B cell (primary cell): ENCODE measurements at regions not wholly inside any gene's neighbourhood (a gene's known extent, or its start where the extent isn't known, plus 50 kb on each side); places are given as distances from the start of the nearest gene placed in this dataset.

Experiments used
- ATAC-seq: fragments of 200-7000 bp; cut with Tn5 transposase; one replicate; pipeline ENCODE4 v1.10.0; 2021; ENCODE audit warnings: low read depth, mild to moderate bottlenecking, moderate number of reproducible peaks, moderate library complexity
- CTCF ChIA-PET: fragments of 350-600 bp; sonication (Branson Sonifier 250); formaldehyde crosslinking; loops from one replicate; lab custom pipeline; 2021; ENCODE audit warnings: antibody characterized with exemption, inconsistent platforms; lab: Charles Lee
- POLR2A ChIA-PET: fragments of 350-600 bp; sonication (Branson Sonifier 250); formaldehyde crosslinking; loops from one replicate; lab custom pipeline; 2021; ENCODE audit warnings: antibody characterized with exemption; lab: Charles Lee
- DNase-seq: peaks from one replicate; pipeline ENCODE4 v3.0.0; 2013
- H2AFZ ChIP-seq: 2 replicates; pipeline ENCODE4 v1.6.1; 2012; ENCODE audit warnings: mild to moderate bottlenecking, low read depth, low read length; ENCODE audit not compliant: insufficient read depth, poor library complexity, severe bottlenecking
- H3K27ac ChIP-seq, 2 donors: 1 replicate in 1 of 2; 2 replicates in 1 of 2; pipeline ENCODE4 v1.5.1; 2012 to 2013; ENCODE audit warnings: low read length in 2 of 2, mild to moderate bottlenecking in 2 of 2, moderate library complexity in 1 of 2
- H3K27me3 ChIP-seq, 4 experiments: fragments of 200-600 bp in 1 of 4; sonication (generic) in 1 of 4; replicated peaks in 1 of 4; 1 replicate in 2 of 4; 2 replicates in 2 of 4; pipeline versions ENCODE4 v1.6.1 to v1.7.0; 2013 to 2016; ENCODE audit warnings: low read length in 3 of 4, mild to moderate bottlenecking in 2 of 4, mixed read lengths in 1 of 4, moderate library complexity in 1 of 4; ENCODE audit not compliant: insufficient read depth in 4 of 4, control insufficient read depth in 3 of 4; ENCODE audit errors: control extremely low read depth in 1 of 4
- H3K36me3 ChIP-seq, 2 experiments: replicated peaks in 1 of 2; 1 replicate in 1 of 2; 2 replicates in 1 of 2; pipeline versions ENCODE4 v1.6.1 to v1.7.1; 2013; ENCODE audit warnings: low read length in 1 of 2; ENCODE audit not compliant: insufficient read depth in 2 of 2, control insufficient read depth in 1 of 2; ENCODE audit errors: control extremely low read depth in 1 of 2, extremely low read depth in 1 of 2
- H3K4me1 ChIP-seq, 2 donors: fragments of 200-600 bp in 1 of 2; sonication (generic) in 1 of 2; 1 replicate in 1 of 2; 2 replicates in 1 of 2; pipeline versions ENCODE4 v1.5.1 to v1.6.1; 2013 to 2017; ENCODE audit warnings: low read length in 2 of 2; ENCODE audit not compliant: control insufficient read depth in 2 of 2, insufficient read depth in 2 of 2
- H3K4me2 ChIP-seq: replicated peaks from 2 replicates; pipeline ENCODE3; 2012; ENCODE audit warnings: mild to moderate bottlenecking, low read depth, low read length; ENCODE audit not compliant: poor library complexity, severe bottlenecking
- H3K4me3 ChIP-seq, 5 experiments: fragments of 200-600 bp in 1 of 5; sonication (generic) in 1 of 5; 1 replicate in 3 of 5; 2 replicates in 2 of 5; pipeline versions ENCODE4 v1.5.1 to v1.7.0; 2011 to 2016; ENCODE audit warnings: low read length in 4 of 5, mild to moderate bottlenecking in 4 of 5, low read depth in 2 of 5, control low read depth in 1 of 5, moderate library complexity in 1 of 5; ENCODE audit not compliant: insufficient read depth in 1 of 5; ENCODE audit errors: control extremely low read depth in 1 of 5, extremely low read depth in 1 of 5
- H3K79me2 ChIP-seq: fragments of 200-600 bp; sonication (generic); one replicate; pipeline ENCODE4 v1.6.0; 2016; ENCODE audit warnings: low read length; ENCODE audit not compliant: control insufficient read depth, insufficient read depth
- H3K9ac ChIP-seq: fragments of 200-600 bp; sonication (generic); 2 replicates; pipeline ENCODE4 v1.6.1; 2017; ENCODE audit warnings: mild to moderate bottlenecking, low read length, moderate library complexity
- H3K9me3 ChIP-seq, 3 donors: one replicate each; pipeline versions ENCODE4 v1.6.1 to v1.7.1; 2013; ENCODE audit warnings: low read length in 2 of 3; ENCODE audit not compliant: control insufficient read depth in 2 of 3, insufficient read depth in 1 of 3; ENCODE audit errors: control extremely low read depth in 1 of 3
- H4K20me1 ChIP-seq: 2 replicates; pipeline ENCODE4 v1.6.0; 2012; ENCODE audit warnings: mild to moderate bottlenecking, low read length; ENCODE audit not compliant: insufficient read depth, control insufficient read depth, poor library complexity, severe bottlenecking
- H3K27ac Mint-ChIP-seq: one replicate; pipeline ENCODE4 v1.8.0; 2021; ENCODE audit warnings: mixed read lengths
- H3K27me3 Mint-ChIP-seq: one replicate; pipeline ENCODE4 v1.8.0; 2021; ENCODE audit warnings: mixed read lengths
- H3K4me1 Mint-ChIP-seq: one replicate; pipeline ENCODE4 v1.8.0; 2021; ENCODE audit warnings: mixed read lengths
- H3K4me3 Mint-ChIP-seq: one replicate; pipeline ENCODE4 v1.8.0; 2021; ENCODE audit warnings: mixed read lengths
- H3K9me3 Mint-ChIP-seq: one replicate; pipeline ENCODE4 v1.8.0; 2022; ENCODE audit warnings: mixed read lengths; ENCODE audit not compliant: insufficient read depth
- CTCF ChIP-seq: fragments of 200-600 bp; IDR thresholded peaks from one replicate; pipeline ENCODE4 v1.8.0; 2022; ENCODE audit warnings: antibody characterized with exemption, mild to moderate bottlenecking
- EZH2 ChIP-seq: IDR thresholded peaks from 2 replicates; pipeline ENCODE4 v1.6.1; 2012; ENCODE audit warnings: borderline replicate concordance, low read depth, mild to moderate bottlenecking, moderate library complexity, low read length; ENCODE audit not compliant: insufficient read depth, poor library complexity, severe bottlenecking
- WGBS: methylation state at CpG from one replicate; pipeline ENCODE4 v1.1.5; 2013; ENCODE audit warnings: missing lambda C conversion rate; ENCODE audit not compliant: insufficient coverage; 5-methylcytosine and 5-hydroxymethylcytosine counted together
- intact Hi-C: fragments of 100-400 bp; cut with micrococcal nuclease; formaldehyde crosslinking; loops from one replicate; pipeline ENCODE4 v1.10.0; 2022

DNA sequence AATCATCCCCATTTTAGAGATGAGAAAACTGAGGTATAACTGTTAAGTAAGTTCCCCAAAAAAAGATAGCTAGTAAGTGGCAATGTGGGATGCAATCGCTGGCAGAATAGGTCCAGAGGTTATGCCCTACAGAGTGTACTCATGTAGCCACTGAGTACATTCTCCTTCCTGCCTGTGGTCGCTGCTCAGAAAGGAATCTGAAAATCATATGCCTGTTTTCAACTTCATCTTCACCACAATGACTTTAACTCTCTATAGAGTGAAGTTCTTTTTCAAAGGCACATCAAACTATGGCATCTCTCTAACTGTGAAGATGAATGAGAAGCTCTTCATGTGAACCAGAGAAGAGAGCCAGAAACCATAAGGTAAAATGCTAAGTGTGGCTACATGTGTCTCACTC is 162.2 kb upstream of the SLC25A13 start:
- H3K27ac Mint-ChIP-seq, result no peak overlapping the region
- no peak overlapping the region for H2AFZ ChIP-seq
- H3K9me3 Mint-ChIP-seq, result no peaks in the 10 kb centered on the region
- no peaks in the 10 kb centered on the region for H3K9me3 ChIP-seq
- no peak overlapping the region for H3K27ac ChIP-seq
- WGBS, result 100% methylated on average over 1 of the region's 2 CpGs
- no peak overlapping the region for H3K4me3 ChIP-seq
- H3K4me1 Mint-ChIP-seq, result no peaks in the 10 kb centered on the region
- peaks cover 0 to 3% (median 0%) of the 10 kb centered on the region in 4 experiments for H3K27me3 ChIP-seq
- no peak for DNase-seq
- TF ChIP-seq EZH2 (no peak), CTCF (no peak)
- no peak overlapping the region for H3K9ac ChIP-seq
- H3K79me2 ChIP-seq, result no peaks in the 10 kb centered on the region
- CTCF ChIA-PET, result no interaction called here
- no peaks in the 10 kb centered on the region for H4K20me1 ChIP-seq
- no peak overlapping the region for H3K4me3 Mint-ChIP-seq
- no peak overlapping the region for H3K4me2 ChIP-seq
- no peak for ATAC-seq
- POLR2A ChIA-PET, result no interaction called here
- no peaks in the 10 kb centered on the region for H3K4me1 ChIP-seq
- H3K27me3 Mint-ChIP-seq, result no peaks in the 10 kb centered on the region
- intact Hi-C loops, result no loop called here
- no peaks in the 10 kb centered on the region for H3K36me3 ChIP-seq

- H3K4me3 Mint-ChIP-seq, result no peak overlapping the region
- no peaks in the 10 kb centered on the region for H3K27me3 Mint-ChIP-seq
- Histone ChIP-seq H3K4me2 (no peak overlapping the region), H3K9me3 (no peaks in the 10 kb centered on the region), H3K4me3 (no peak overlapping the region), H3K27ac (no peak overlapping the region), H4K20me1 (no peaks in the 10 kb centered on the region), H3K4me1 (no peaks in the 10 kb centered on the region), H3K27me3 (peaks cover 0 to 3% (median 0%) of the 10 kb centered on the region in 4 experiments), H2AFZ (no peak overlapping the region), H3K79me2 (no peaks in the 10 kb centered on the region), H3K9ac (no peak overlapping the region), H3K36me3 (no peaks in the 10 kb centered on the region)
- no peak for TF ChIP-seq CTCF
- no peak for TF ChIP-seq EZH2
- intact Hi-C loops, result no loop called here
- ChIA-PET POLR2A (no interaction called here), CTCF (no interaction called here)
- no peaks in the 10 kb centered on the region for H3K9me3 Mint-ChIP-seq
- DNase-seq, result no peak
- peaks cover 3% of the 10 kb centered on the region for H3K4me1 Mint-ChIP-seq
- ATAC-seq, result no peak
- no CpG with 5 or more reads among the region's 1 CpG for WGBS
- no peak overlapping the region for H3K27ac Mint-ChIP-seq
Observed at GRCh38 chr7:96481796-96482195, 159.9 kb upstream of the SLC25A13 start.
